ENCODE measurements at regions not wholly inside any gene's neighbourhood (a gene's known extent, or its start where the extent isn't known, plus 50 kb on each side); places are given as distances from the start of the nearest gene placed in this dataset.

DNA sequence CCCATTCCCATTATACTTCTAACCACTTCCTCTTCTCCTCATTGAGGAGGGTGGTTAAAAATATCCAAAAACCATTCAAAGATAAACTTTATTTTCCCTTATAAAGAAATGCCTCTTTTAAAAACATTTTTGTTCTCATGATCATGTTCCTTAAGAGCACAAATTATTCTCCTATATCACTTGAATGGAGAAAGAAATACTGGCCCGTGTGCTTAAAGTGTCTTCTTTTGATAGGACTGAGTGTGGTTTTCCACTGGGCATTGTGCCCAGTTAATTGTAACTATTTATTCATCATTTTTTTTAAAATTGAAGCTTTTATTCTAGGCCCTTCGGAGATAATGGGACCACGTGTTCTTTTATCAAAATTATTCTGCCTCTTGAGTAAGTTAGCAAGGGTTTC is 871.5 kb downstream of the QKI start:
- no peaks in the 10 kb centered on the region for H3K27me3 ChIP-seq (ENCODE audit: control insufficient read depth, insufficient read depth, low read length)
- no peak for DNase-seq (ENCODE audit: low read depth)
- TF ChIP-seq, protein P1, sequence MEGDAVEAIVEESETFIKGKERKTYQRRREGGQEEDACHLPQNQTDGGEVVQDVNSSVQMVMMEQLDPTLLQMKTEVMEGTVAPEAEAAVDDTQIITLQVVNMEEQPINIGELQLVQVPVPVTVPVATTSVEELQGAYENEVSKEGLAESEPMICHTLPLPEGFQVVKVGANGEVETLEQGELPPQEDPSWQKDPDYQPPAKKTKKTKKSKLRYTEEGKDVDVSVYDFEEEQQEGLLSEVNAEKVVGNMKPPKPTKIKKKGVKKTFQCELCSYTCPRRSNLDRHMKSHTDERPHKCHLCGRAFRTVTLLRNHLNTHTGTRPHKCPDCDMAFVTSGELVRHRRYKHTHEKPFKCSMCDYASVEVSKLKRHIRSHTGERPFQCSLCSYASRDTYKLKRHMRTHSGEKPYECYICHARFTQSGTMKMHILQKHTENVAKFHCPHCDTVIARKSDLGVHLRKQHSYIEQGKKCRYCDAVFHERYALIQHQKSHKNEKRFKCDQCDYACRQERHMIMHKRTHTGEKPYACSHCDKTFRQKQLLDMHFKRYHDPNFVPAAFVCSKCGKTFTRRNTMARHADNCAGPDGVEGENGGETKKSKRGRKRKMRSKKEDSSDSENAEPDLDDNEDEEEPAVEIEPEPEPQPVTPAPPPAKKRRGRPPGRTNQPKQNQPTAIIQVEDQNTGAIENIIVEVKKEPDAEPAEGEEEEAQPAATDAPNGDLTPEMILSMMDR (IDR thresholded peaks at IDR 0.05; ENCODE audit: insufficient read depth, low read length, poor library complexity, severe bottlenecking) = no peak

DNA sequence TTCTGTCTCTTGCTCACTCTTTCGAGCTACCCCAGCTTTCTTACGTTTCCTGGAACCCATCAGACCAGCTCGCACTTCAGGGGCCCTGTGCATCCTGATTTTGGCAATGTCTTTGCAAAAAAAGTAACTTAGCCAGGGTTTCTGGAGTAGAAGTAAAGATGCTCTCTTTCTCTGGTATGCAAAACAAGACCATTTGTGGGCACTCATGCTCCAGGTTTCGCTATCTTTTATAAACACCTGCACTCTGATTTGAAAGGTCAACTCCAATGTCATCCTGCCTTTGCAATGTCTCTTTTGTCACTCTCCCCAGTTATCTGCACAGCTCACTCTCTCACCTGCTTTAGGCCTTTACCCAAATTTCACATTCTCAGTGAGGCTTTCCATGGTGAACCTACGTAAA is 869.1 kb downstream of the QKI start:
- DNase-seq (ENCODE audit: low read depth) = no peak
- Histone ChIP-seq H3K36me3 (ENCODE audit: control insufficient read depth, insufficient read depth, low read length) (no peaks in the 10 kb centered on the region), H3K27me3 (ENCODE audit: control insufficient read depth, insufficient read depth, low read length) (no peaks in the 10 kb centered on the region), H3K4me3 (ENCODE audit: low read depth, low read length) (no peak overlapping the region)
- TF ChIP-seq, protein P1 (IDR thresholded peaks at IDR 0.05; ENCODE audit: insufficient read depth, low read length, poor library complexity, severe bottlenecking) = no peak

More for the DNA sequence above, 871.5 kb downstream of the QKI start:
- Histone ChIP-seq H3K4me3 (ENCODE audit: low read depth, low read length) (no peak overlapping the region), H3K36me3 (ENCODE audit: control insufficient read depth, insufficient read depth, low read length) (no peaks in the 10 kb centered on the region)

DNA sequence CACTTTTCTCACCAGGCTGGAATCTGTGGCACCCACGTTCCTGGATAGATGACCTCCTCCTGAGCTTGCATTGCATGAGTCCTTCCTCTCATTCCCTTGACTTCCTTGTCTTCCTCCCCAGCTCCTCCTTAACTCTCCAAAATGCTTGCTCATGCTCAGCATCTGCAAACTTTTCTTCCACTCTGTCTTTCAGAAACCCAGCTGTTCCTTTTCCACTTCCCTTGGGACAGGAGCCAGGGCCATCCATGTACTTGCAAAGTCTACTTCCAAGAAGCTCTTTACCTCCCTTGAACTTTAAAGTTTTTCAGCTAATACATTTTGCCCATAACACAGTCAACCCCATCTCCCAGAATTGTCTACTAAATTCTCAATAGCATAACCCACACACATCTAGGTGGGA is 861.7 kb downstream of the QKI start:
- no peaks in the 10 kb centered on the region for H3K27me3 ChIP-seq (ENCODE audit: control insufficient read depth, insufficient read depth, low read length)
- TF ChIP-seq, protein P1 (IDR thresholded peaks at IDR 0.05; ENCODE audit: insufficient read depth, low read length, poor library complexity, severe bottlenecking) = no peak
- H3K4me3 ChIP-seq (ENCODE audit: low read depth, low read length) = no peak overlapping the region
- no peaks in the 10 kb centered on the region for H3K36me3 ChIP-seq (ENCODE audit: control insufficient read depth, insufficient read depth, low read length)
- no peak for DNase-seq (ENCODE audit: low read depth)

DNA sequence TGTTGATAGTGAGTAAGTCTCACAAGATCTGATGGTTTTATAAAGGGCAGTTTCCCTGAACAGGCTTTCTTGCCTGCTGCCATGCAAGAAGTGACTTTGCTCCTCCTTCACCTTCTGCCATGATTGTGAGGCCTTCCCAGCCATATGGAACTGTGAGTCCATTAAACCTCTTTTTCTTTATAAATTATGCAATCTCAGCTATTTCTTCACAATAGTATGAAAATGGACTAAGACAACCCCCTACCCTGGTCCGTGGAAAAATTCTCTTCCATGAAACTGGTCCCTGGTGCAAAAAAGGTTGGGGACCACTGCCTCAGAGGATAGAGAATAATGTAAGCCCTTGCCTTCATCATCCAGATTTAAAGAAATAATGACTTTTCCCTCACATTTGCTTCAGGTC is 861.3 kb downstream of the QKI start:
- TF ChIP-seq, protein P1 (IDR thresholded peaks at IDR 0.05; ENCODE audit: insufficient read depth, low read length, poor library complexity, severe bottlenecking) = no peak
- Histone ChIP-seq H3K36me3 (ENCODE audit: control insufficient read depth, insufficient read depth, low read length) (no peaks in the 10 kb centered on the region), H3K27me3 (ENCODE audit: control insufficient read depth, insufficient read depth, low read length) (no peaks in the 10 kb centered on the region), H3K4me3 (ENCODE audit: low read depth, low read length) (no peak overlapping the region)
- no peak for DNase-seq (ENCODE audit: low read depth)

DNA sequence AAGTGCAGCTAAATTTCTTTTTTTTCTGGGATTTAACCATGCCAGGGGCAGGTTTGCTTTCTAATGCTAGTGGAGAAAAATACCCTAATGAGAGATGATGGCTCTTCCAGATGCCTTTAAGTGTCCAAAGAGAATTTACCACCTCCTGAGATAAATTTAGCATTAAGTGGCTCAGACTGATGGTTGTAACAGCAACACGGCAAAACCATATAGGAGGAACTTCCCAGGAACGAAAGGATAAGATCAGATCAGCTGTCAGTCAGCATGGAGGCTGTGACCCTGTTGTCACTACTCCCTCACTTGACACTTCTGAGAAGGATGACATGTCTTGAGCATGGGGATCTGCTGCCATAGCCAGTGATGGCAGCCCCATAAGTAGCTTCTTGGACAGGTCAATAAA is 860.0 kb downstream of the QKI start:
- DNase-seq (ENCODE audit: low read depth) = no peak
- no peaks in the 10 kb centered on the region for H3K36me3 ChIP-seq (ENCODE audit: control insufficient read depth, insufficient read depth, low read length)
- H3K27me3 ChIP-seq (ENCODE audit: control insufficient read depth, insufficient read depth, low read length) = no peaks in the 10 kb centered on the region
- TF ChIP-seq, protein P1 (IDR thresholded peaks at IDR 0.05; ENCODE audit: insufficient read depth, low read length, poor library complexity, severe bottlenecking) = no peak
- no peak overlapping the region for H3K4me3 ChIP-seq (ENCODE audit: low read depth, low read length)

DNA sequence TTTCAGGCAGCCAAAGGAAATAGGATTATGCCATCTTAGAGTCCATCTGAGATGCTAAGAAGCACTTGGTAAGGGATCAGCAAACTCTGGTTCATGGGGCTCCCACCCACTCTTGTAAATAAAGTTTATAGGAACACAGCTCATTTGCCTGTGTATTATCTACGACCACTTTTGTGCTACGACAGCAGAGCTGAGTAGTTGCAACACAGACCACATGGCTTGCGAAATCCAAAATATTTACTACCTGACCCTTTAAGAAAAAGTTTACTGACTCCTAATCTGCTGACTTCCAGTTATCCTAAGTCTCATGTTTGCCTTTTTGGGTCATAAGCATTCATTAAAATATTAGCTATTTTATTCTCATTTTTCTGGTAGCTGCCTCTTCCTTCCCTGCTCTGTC is 859.0 kb downstream of the QKI start:
- no peak overlapping the region for H3K4me3 ChIP-seq (ENCODE audit: low read depth, low read length)
- no peaks in the 10 kb centered on the region for H3K36me3 ChIP-seq (ENCODE audit: control insufficient read depth, insufficient read depth, low read length)
- DNase-seq (ENCODE audit: low read depth) = no peak
- no peaks in the 10 kb centered on the region for H3K27me3 ChIP-seq (ENCODE audit: control insufficient read depth, insufficient read depth, low read length)
- TF ChIP-seq, protein P1 (IDR thresholded peaks at IDR 0.05; ENCODE audit: insufficient read depth, low read length, poor library complexity, severe bottlenecking) = no peak
